ENCODE measurements at regions not wholly inside any gene's neighbourhood (a gene's known extent, or its start where the extent isn't known, plus 50 kb on each side); places are given as distances from the start of the nearest gene placed in this dataset.

- intact Hi-C loops (cut with micrococcal nuclease; ENCODE audit: unreplicated experiment) = no loop called here
- POLR2A ChIA-PET (ENCODE audit: unreplicated experiment) = no interaction called here
- no peak for TF ChIP-seq EZH2 (IDR thresholded peaks at IDR 0.05; ENCODE audit: low read depth)
Measured at GRCh38 chr9:7454624-7455023, 345.0 kb downstream of the DMAC1 start.

GRCh38 chr9:7452378-7452777, 347.2 kb downstream of the DMAC1 start:
- DNase-seq = no peak

More at GRCh38 chr9:7454624-7455023, 345.0 kb downstream of the DMAC1 start:
- H3K27ac ChIP-seq = no peak overlapping the region
- no peaks in the 10 kb centered on the region for H3K4me1 ChIP-seq (replicated peaks; ENCODE audit: insufficient read depth)
- no peaks in the 10 kb centered on the region for H4K20me1 ChIP-seq (ENCODE audit: insufficient read depth)
- H3K4me3 ChIP-seq = no peak overlapping the region
- no peaks in the 10 kb centered on the region for H3K27me3 ChIP-seq (ENCODE audit: insufficient read depth, low read depth)
- CTCF ChIA-PET = no interaction called here
- no peaks in the 10 kb centered on the region for H3K9me3 ChIP-seq (ENCODE audit: insufficient read depth, low read depth)
- no TSS peak for BruUV-seq (replicated peaks)
- no peak overlapping the region for H2AFZ ChIP-seq
- no peaks in the 10 kb centered on the region for H3K79me2 ChIP-seq (ENCODE audit: low read depth)
- H3F3A ChIP-seq (ENCODE audit: insufficient read depth, low read depth) = no peaks in the 10 kb centered on the region
- no peaks in the 10 kb centered on the region; the same call in 1 of the 2 replicates for H3K9me2 ChIP-seq (ENCODE audit: insufficient read depth)
- no peak for DNase-seq
- H3K36me3 ChIP-seq (ENCODE audit: low read depth) = no peaks in the 10 kb centered on the region
- H3K4me2 ChIP-seq = no peak overlapping the region

GRCh38 chr9:7451062-7451461, 348.5 kb downstream of the DMAC1 start:
- H3K4me1 ChIP-seq (replicated peaks; ENCODE audit: insufficient read depth) = no peaks in the 10 kb centered on the region
- H2AFZ ChIP-seq = no peak overlapping the region
- BruUV-seq (replicated peaks) = no TSS peak
- H3K4me3 ChIP-seq = no peak overlapping the region
- H3K36me3 ChIP-seq (ENCODE audit: low read depth) = no peaks in the 10 kb centered on the region
- no peaks in the 10 kb centered on the region; the same call in 1 of the 2 replicates for H3K9me2 ChIP-seq (ENCODE audit: insufficient read depth)
- H3K27me3 ChIP-seq (ENCODE audit: insufficient read depth, low read depth) = no peaks in the 10 kb centered on the region
- DNase-seq = no peak
- CTCF ChIA-PET = no interaction called here
- POLR2A ChIA-PET (ENCODE audit: unreplicated experiment) = no interaction called here
- H3K27ac ChIP-seq = no peak overlapping the region
- no peak overlapping the region for H3K4me2 ChIP-seq
- H3F3A ChIP-seq (ENCODE audit: insufficient read depth, low read depth) = no peaks in the 10 kb centered on the region
- no peak for TF ChIP-seq CTCF (conservative IDR thresholded peaks at IDR 0.05)
- no peak for TF ChIP-seq EZH2 (IDR thresholded peaks at IDR 0.05; ENCODE audit: low read depth)
- intact Hi-C loops (cut with micrococcal nuclease; ENCODE audit: unreplicated experiment) = no loop called here
- H3K9me3 ChIP-seq (ENCODE audit: insufficient read depth, low read depth) = no peaks in the 10 kb centered on the region
- no peaks in the 10 kb centered on the region for H3K79me2 ChIP-seq (ENCODE audit: low read depth)
- H4K20me1 ChIP-seq (ENCODE audit: insufficient read depth) = no peaks in the 10 kb centered on the region

More at GRCh38 chr9:7452378-7452777, 347.2 kb downstream of the DMAC1 start:
- Histone ChIP-seq H3K9me3 (ENCODE audit: insufficient read depth, low read depth) (no peaks in the 10 kb centered on the region), H3K36me3 (ENCODE audit: low read depth) (no peaks in the 10 kb centered on the region), H3K27me3 (ENCODE audit: insufficient read depth, low read depth) (no peaks in the 10 kb centered on the region), H3K4me2 (no peak overlapping the region), H3K79me2 (ENCODE audit: low read depth) (no peaks in the 10 kb centered on the region), H3K4me1 (replicated peaks; ENCODE audit: insufficient read depth) (no peaks in the 10 kb centered on the region), H3K27ac (no peak overlapping the region), H3F3A (ENCODE audit: insufficient read depth, low read depth) (no peaks in the 10 kb centered on the region), H3K9me2 (ENCODE audit: insufficient read depth) (no peaks in the 10 kb centered on the region; the same call in 1 of the 2 replicates), H2AFZ (no peak overlapping the region), H4K20me1 (ENCODE audit: insufficient read depth) (no peaks in the 10 kb centered on the region), H3K4me3 (no peak overlapping the region)
- TF ChIP-seq CTCF (conservative IDR thresholded peaks at IDR 0.05) (no peak), EZH2 (IDR thresholded peaks at IDR 0.05; ENCODE audit: low read depth) (no peak)
- ChIA-PET POLR2A (ENCODE audit: unreplicated experiment) (no interaction called here), CTCF (no interaction called here)
- no TSS peak for BruUV-seq (replicated peaks)
- intact Hi-C loops (cut with micrococcal nuclease; ENCODE audit: unreplicated experiment) = no loop called here

- intact Hi-C loops (cut with micrococcal nuclease; ENCODE audit: unreplicated experiment) = no loop called here
- DNase-seq = no peak
Measured at GRCh38 chr9:7443541-7443940, 356.0 kb downstream of the DMAC1 start.

More at GRCh38 chr9:7443541-7443940, 356.0 kb downstream of the DMAC1 start:
- no peaks in the 10 kb centered on the region for H3F3A ChIP-seq (ENCODE audit: insufficient read depth, low read depth)
- H4K20me1 ChIP-seq (ENCODE audit: insufficient read depth) = no peaks in the 10 kb centered on the region
- H3K27ac ChIP-seq = no peak overlapping the region
- H3K4me1 ChIP-seq (replicated peaks; ENCODE audit: insufficient read depth) = no peaks in the 10 kb centered on the region
- H3K9me2 ChIP-seq (ENCODE audit: insufficient read depth) = no peaks in the 10 kb centered on the region
- ChIA-PET POLR2A (ENCODE audit: unreplicated experiment) (no interaction called here), CTCF (no interaction called here)
- no peaks in the 10 kb centered on the region for H3K36me3 ChIP-seq (ENCODE audit: low read depth)
- H3K4me2 ChIP-seq = no peak overlapping the region
- H3K27me3 ChIP-seq (ENCODE audit: insufficient read depth, low read depth) = no peaks in the 10 kb centered on the region
- H3K4me3 ChIP-seq = no peak overlapping the region
- H2AFZ ChIP-seq = no peak overlapping the region
- no peak for TF ChIP-seq CTCF (conservative IDR thresholded peaks at IDR 0.05)
- no peak for TF ChIP-seq EZH2 (IDR thresholded peaks at IDR 0.05; ENCODE audit: low read depth)
- H3K9me3 ChIP-seq (ENCODE audit: insufficient read depth, low read depth) = no peaks in the 10 kb centered on the region
- no TSS peak for BruUV-seq (replicated peaks)
- H3K79me2 ChIP-seq (ENCODE audit: low read depth) = no peaks in the 10 kb centered on the region
